Stomach smooth muscle (tissue), 2 donors: ENCODE measurements at regions not wholly inside any gene's neighbourhood (a gene's known extent, or its start where the extent isn't known, plus 50 kb on each side); places are given as distances from the start of the nearest gene placed in this dataset.

Experiments used
- H3K27ac ChIP-seq: one replicate; pipeline ENCODE4 v1.7.0; 2013; ENCODE audit warnings: mild to moderate bottlenecking, low read length, inconsistent platforms
- H3K27me3 ChIP-seq, 2 donors: one replicate each; pipeline ENCODE4 v1.7.0; 2013; ENCODE audit warnings: low read length in 2 of 2; ENCODE audit not compliant: insufficient read depth in 2 of 2, control insufficient read depth in 1 of 2
- H3K36me3 ChIP-seq, 2 donors: one replicate each; pipeline ENCODE4 v1.7.0; 2013; ENCODE audit warnings: low read length in 2 of 2; ENCODE audit not compliant: control insufficient read depth in 2 of 2, insufficient read depth in 2 of 2
- H3K4me1 ChIP-seq: one replicate; pipeline ENCODE4 v1.7.0; 2013; ENCODE audit warnings: low read length; ENCODE audit not compliant: control insufficient read depth, insufficient read depth
- H3K4me3 ChIP-seq, 2 donors: one replicate each; pipeline ENCODE4 v1.7.0; 2013; ENCODE audit warnings: low read length in 2 of 2
- H3K9ac ChIP-seq, 2 donors: one replicate each; pipeline ENCODE4 v1.7.0; 2013; ENCODE audit warnings: low read length in 2 of 2, mild to moderate bottlenecking in 1 of 2
- H3K9me3 ChIP-seq, 2 donors: one replicate each; pipeline ENCODE4 v1.7.0; 2013; ENCODE audit warnings: low read length in 2 of 2; ENCODE audit not compliant: control insufficient read depth in 2 of 2
- donor health status: healthy.
- donor health status: Pancreatic carcinoma.

GRCh38 chr2:120517751-120518469 is 172.0 kb downstream of the INHBB start:
- Histone ChIP-seq H3K9me3 (peaks cover 0 to 3% of the 10 kb centered on the region in 2 donors), H3K36me3 (no peaks in the 10 kb centered on the region), H3K27ac (no peak overlapping the region), H3K4me1 (no peaks in the 10 kb centered on the region), H3K4me3 (no peak overlapping the region), H3K27me3 (peaks cover 23 to 28% of the 10 kb centered on the region in 2 donors), H3K9ac (no peak overlapping the region)

- Histone ChIP-seq H3K36me3 (no peaks in the 10 kb centered on the region), H3K27ac (no peak overlapping the region), H3K9me3 (peaks cover 0 to 3% of the 10 kb centered on the region in 2 donors), H3K4me1 (no peaks in the 10 kb centered on the region), H3K9ac (no peak overlapping the region), H3K4me3 (no peak overlapping the region), H3K27me3 (peaks cover 27 to 33% of the 10 kb centered on the region in 2 donors)
Observed at GRCh38 chr2:120518819-120519218, 172.9 kb downstream of the INHBB start.

- Histone ChIP-seq H3K27me3 (peaks cover 29 to 33% of the 10 kb centered on the region in 2 donors), H3K27ac (no peak overlapping the region), H3K36me3 (no peaks in the 10 kb centered on the region), H3K9ac (no peak overlapping the region), H3K4me3 (no peak overlapping the region), H3K9me3 (peaks cover 0 to 3% of the 10 kb centered on the region in 2 donors), H3K4me1 (no peaks in the 10 kb centered on the region)
Observed at GRCh38 chr2:120519469-120519868, 173.5 kb downstream of the INHBB start.

GRCh38 chr2:120520454-120520853 is 174.5 kb downstream of the INHBB start:
- H3K9me3 ChIP-seq = peaks cover 0 to 3% of the 10 kb centered on the region in 2 donors
- H3K9ac ChIP-seq = no peak overlapping the region
- no peak overlapping the region for H3K27ac ChIP-seq
- H3K4me1 ChIP-seq = no peaks in the 10 kb centered on the region
- H3K4me3 ChIP-seq = no peak overlapping the region
- H3K27me3 ChIP-seq = peaks cover 29 to 33% of the 10 kb centered on the region in 2 donors
- no peaks in the 10 kb centered on the region for H3K36me3 ChIP-seq

- no peak overlapping the region for H3K4me3 ChIP-seq
- H3K4me1 ChIP-seq = no peaks in the 10 kb centered on the region
- peaks cover 31 to 33% of the 10 kb centered on the region in 2 donors for H3K27me3 ChIP-seq
- H3K9me3 ChIP-seq = peaks cover 0 to 3% of the 10 kb centered on the region in 2 donors
- no peak overlapping the region for H3K9ac ChIP-seq
- no peaks in the 10 kb centered on the region for H3K36me3 ChIP-seq
- H3K27ac ChIP-seq = no peak overlapping the region
Observed at GRCh38 chr2:120520929-120521912, 175.3 kb downstream of the INHBB start.

- Histone ChIP-seq H3K4me1 (no peaks in the 10 kb centered on the region), H3K9ac (no peak overlapping the region), H3K4me3 (no peak overlapping the region), H3K36me3 (no peaks in the 10 kb centered on the region), H3K27ac (no peak overlapping the region), H3K9me3 (peaks cover 0 to 3% of the 10 kb centered on the region in 2 donors), H3K27me3 (peaks cover 33% of the 10 kb centered on the region in 2 donors)
Observed at GRCh38 chr2:120522151-120522751, 176.3 kb downstream of the INHBB start.

GRCh38 chr2:120523766-120524165 is 177.8 kb downstream of the INHBB start:
- no peaks in the 10 kb centered on the region for H3K4me1 ChIP-seq
- no peaks in the 10 kb centered on the region for H3K36me3 ChIP-seq
- peaks cover 30 to 33% of the 10 kb centered on the region in 2 donors for H3K27me3 ChIP-seq
- H3K27ac ChIP-seq = no peak overlapping the region
- H3K9ac ChIP-seq = no peak overlapping the region
- H3K4me3 ChIP-seq = no peak overlapping the region
- peaks cover 0 to 3% of the 10 kb centered on the region in 2 donors for H3K9me3 ChIP-seq

GRCh38 chr2:120524174-120524573 is 178.2 kb downstream of the INHBB start:
- Histone ChIP-seq H3K9me3 (peaks cover 0 to 3% of the 10 kb centered on the region in 2 donors), H3K4me3 (no peak overlapping the region), H3K9ac (no peak overlapping the region), H3K4me1 (no peaks in the 10 kb centered on the region), H3K36me3 (no peaks in the 10 kb centered on the region), H3K27ac (no peak overlapping the region), H3K27me3 (peaks cover 27 to 33% of the 10 kb centered on the region in 2 donors)

GRCh38 chr2:120525056-120526046 is 179.4 kb downstream of the INHBB start:
- Histone ChIP-seq H3K4me3 (no peak overlapping the region), H3K36me3 (no peaks in the 10 kb centered on the region), H3K9me3 (peaks cover 0 to 9% of the 10 kb centered on the region in 2 donors), H3K4me1 (no peaks in the 10 kb centered on the region), H3K27me3 (peaks cover 26 to 27% of the 10 kb centered on the region in 2 donors), H3K27ac (no peak overlapping the region), H3K9ac (no peak overlapping the region)
